OCI-LY7 (cell line): ENCODE measurements at regions not wholly inside any gene's neighbourhood (a gene's known extent, or its start where the extent isn't known, plus 50 kb on each side); places are given as distances from the start of the nearest gene placed in this dataset.

Experiments
- BruUV-seq: library from RNA; stranded (reverse); fragments of 400-500 nt; replicated peaks from 2 replicates; lab custom pipeline; 2021; lab: Mats Ljungman, UMichigan
- CTCF ChIA-PET: fragments of 300-600 bp; sonication (Branson Sonifier 250); formaldehyde crosslinking; loops from one replicate; lab custom pipeline; 2022; ENCODE audit warnings: antibody characterized with exemption; ENCODE audit not compliant: unreplicated experiment; lab: Charles Lee
- POLR2A ChIA-PET: fragments of 300-600 bp; sonication (Branson Sonifier 250); formaldehyde crosslinking; loops from one replicate; lab custom pipeline; 2022; ENCODE audit warnings: antibody characterized with exemption; lab: Charles Lee
- DNase-seq: peaks from one replicate; pipeline ENCODE4 v3.0.0-alpha.2; 2015; ENCODE audit warnings: low spot score
- H2AFZ ChIP-seq: fragments of 200-600 bp; sonication (generic), shearing (Covaris generic); 2 replicates; pipeline ENCODE4 v1.6.1; 2014; ENCODE audit warnings: mild to moderate bottlenecking, antibody characterized with exemption, low read length, moderate library complexity
- H3K27ac ChIP-seq: fragments of 200-600 bp; sonication (generic); 2 replicates; pipeline ENCODE4 v1.5.1; 2014; ENCODE audit warnings: mixed run types, low read depth, mild to moderate bottlenecking, moderate library complexity, low read length, inconsistent platforms; ENCODE audit not compliant: poor library complexity, severe bottlenecking
- H3K36me3 ChIP-seq: fragments of 200-600 bp; sonication (generic); 2 replicates; pipeline ENCODE4 v1.6.1; 2014; ENCODE audit warnings: mild to moderate bottlenecking, antibody characterized with exemption, low read length, moderate library complexity, mixed read lengths; ENCODE audit not compliant: insufficient read depth
- H3K4me1 ChIP-seq: fragments of 200-600 bp; sonication (generic); 2 replicates; pipeline ENCODE4 v1.5.1; 2014; ENCODE audit warnings: mild to moderate bottlenecking, low read length; ENCODE audit not compliant: insufficient read depth, poor library complexity, severe bottlenecking
- H3K4me2 ChIP-seq: fragments of 200-600 bp; sonication (generic); 2 replicates; pipeline ENCODE4 v1.6.1; 2014; ENCODE audit warnings: mild to moderate bottlenecking, low read length
- H3K4me3 ChIP-seq: fragments of 200-600 bp; sonication (generic); 2 replicates; pipeline ENCODE4 v1.5.1; 2014; ENCODE audit warnings: mild to moderate bottlenecking, low read depth, low read length; ENCODE audit not compliant: poor library complexity, severe bottlenecking
- H3K79me2 ChIP-seq: fragments of 200-600 bp; sonication (generic); 2 replicates; pipeline ENCODE4 v1.6.1; 2016; ENCODE audit warnings: low read depth, mild to moderate bottlenecking, low read length, moderate library complexity, mixed read lengths; ENCODE audit not compliant: insufficient read depth
- H3K9me2 ChIP-seq: fragments of 200-600 bp; sonication (generic); 2 replicates; pipeline ENCODE4 v1.6.1; 2016; ENCODE audit warnings: mild to moderate bottlenecking, low read length, mixed read lengths; ENCODE audit not compliant: insufficient read depth
- H3K9me3 ChIP-seq: fragments of 200-600 bp; sonication (generic); 2 replicates; pipeline ENCODE4 v1.6.1; 2014; ENCODE audit warnings: mild to moderate bottlenecking, mixed run types, low read length, mixed read lengths
- H4K20me1 ChIP-seq: fragments of 200-600 bp; sonication (generic); 2 replicates; pipeline ENCODE4 v1.6.1; 2014; ENCODE audit warnings: mild to moderate bottlenecking, antibody characterized with exemption, low read length, moderate library complexity, mixed read lengths; ENCODE audit not compliant: insufficient read depth
- EZH2phosphoT487 ChIP-seq: fragments of 200-600 bp; sonication (generic); IDR thresholded peaks from 2 replicates; pipeline ENCODE4 v1.6.1; 2018; ENCODE audit warnings: low read depth, borderline replicate concordance, mild to moderate bottlenecking, mixed run types, antibody characterized with exemption, low read length, moderate library complexity, mixed read lengths
- intact Hi-C: fragments of 100-400 bp; cut with micrococcal nuclease; formaldehyde crosslinking; loops from one replicate; pipeline ENCODE4 v1.10.0; 2022; ENCODE audit not compliant: unreplicated experiment
- TF ChIP-seq, protein P1 (sequence below): fragments of 200-600 bp; sonication (generic); conservative IDR thresholded peaks from 2 replicates; pipeline ENCODE4 v1.5.1; 2014; ENCODE audit warnings: mild to moderate bottlenecking, antibody characterized with exemption, low read length, moderate library complexity, mixed read lengths

DNA sequence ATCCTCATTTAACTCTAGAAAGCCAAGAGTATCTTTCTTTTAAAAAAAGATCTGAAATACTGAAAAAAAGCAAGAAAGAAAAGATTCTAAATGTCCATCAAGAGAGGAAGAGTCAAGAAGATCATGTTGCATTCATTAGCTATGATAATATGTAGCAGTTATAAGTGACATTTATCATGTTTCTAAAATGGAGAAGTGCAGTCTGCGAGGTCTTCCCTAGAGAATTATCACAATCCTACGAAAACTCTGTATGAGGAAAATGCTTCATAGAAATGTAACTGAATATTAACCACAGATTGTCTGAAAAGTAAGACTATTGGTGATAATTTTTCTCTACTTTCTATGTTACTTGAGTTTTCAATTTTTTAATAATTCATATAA is 77.4 kb upstream of the USP47 start:
- Histone ChIP-seq H3K36me3 (no peaks in the 10 kb centered on the region), H4K20me1 (no peaks in the 10 kb centered on the region), H3K9me2 (no peaks in the 10 kb centered on the region), H3K4me3 (no peak overlapping the region), H3K4me2 (no peak overlapping the region), H3K9me3 (no peaks in the 10 kb centered on the region), H2AFZ (no peak overlapping the region), H3K79me2 (no peaks in the 10 kb centered on the region), H3K4me1 (no peaks in the 10 kb centered on the region), H3K27ac (no peak overlapping the region)
- TF ChIP-seq EZH2phosphoT487: no peak
- TF ChIP-seq, protein P1, sequence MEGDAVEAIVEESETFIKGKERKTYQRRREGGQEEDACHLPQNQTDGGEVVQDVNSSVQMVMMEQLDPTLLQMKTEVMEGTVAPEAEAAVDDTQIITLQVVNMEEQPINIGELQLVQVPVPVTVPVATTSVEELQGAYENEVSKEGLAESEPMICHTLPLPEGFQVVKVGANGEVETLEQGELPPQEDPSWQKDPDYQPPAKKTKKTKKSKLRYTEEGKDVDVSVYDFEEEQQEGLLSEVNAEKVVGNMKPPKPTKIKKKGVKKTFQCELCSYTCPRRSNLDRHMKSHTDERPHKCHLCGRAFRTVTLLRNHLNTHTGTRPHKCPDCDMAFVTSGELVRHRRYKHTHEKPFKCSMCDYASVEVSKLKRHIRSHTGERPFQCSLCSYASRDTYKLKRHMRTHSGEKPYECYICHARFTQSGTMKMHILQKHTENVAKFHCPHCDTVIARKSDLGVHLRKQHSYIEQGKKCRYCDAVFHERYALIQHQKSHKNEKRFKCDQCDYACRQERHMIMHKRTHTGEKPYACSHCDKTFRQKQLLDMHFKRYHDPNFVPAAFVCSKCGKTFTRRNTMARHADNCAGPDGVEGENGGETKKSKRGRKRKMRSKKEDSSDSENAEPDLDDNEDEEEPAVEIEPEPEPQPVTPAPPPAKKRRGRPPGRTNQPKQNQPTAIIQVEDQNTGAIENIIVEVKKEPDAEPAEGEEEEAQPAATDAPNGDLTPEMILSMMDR: no peak
- DNase-seq: no peak
- no TSS peak for BruUV-seq
- CTCF ChIA-PET: no interaction called here
- intact Hi-C loops: no loop called here
- POLR2A ChIA-PET: no interaction called here

DNA sequence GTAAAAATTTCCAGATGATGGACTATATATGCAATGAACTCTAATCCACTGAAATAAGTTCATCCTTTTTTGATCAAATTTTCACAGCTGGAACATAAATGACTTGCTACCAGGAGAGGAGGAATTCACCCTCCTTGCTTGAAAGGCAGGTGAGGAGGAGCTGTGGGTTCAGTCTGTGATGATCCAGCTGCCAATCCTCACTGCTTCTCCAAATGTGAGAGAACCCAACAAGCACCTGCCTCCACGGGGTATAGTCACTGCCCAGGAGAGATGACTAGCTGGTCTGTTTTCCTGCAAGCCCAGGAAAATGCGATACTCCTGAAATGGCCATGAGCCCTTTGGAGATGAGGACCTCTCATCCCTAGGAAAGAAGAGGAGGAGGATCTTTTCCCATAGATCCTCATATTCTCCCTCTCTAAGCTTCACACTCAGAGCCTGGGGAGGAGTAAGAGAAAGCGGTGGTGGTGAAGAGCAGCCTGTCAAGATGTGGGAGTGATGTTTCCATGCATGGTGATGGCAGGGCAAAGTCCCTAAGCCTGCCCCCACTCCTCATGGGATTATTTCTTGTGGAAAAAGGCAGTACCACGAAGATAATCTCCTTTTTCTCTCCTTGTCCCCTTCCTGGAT is 77.9 kb upstream of the USP47 start:
- no peak for DNase-seq
- CTCF ChIA-PET: no interaction called here
- Histone ChIP-seq H3K9me3 (no peaks in the 10 kb centered on the region), H3K9me2 (no peaks in the 10 kb centered on the region), H3K27ac (no peak overlapping the region), H3K4me3 (no peak overlapping the region), H3K79me2 (no peaks in the 10 kb centered on the region), H2AFZ (no peak overlapping the region), H3K36me3 (no peaks in the 10 kb centered on the region), H3K4me2 (no peak overlapping the region), H4K20me1 (no peaks in the 10 kb centered on the region), H3K4me1 (no peaks in the 10 kb centered on the region)
- intact Hi-C loops: no loop called here
- TF ChIP-seq, protein P1: no peak
- TF ChIP-seq EZH2phosphoT487: no peak
- no TSS peak for BruUV-seq
- POLR2A ChIA-PET: no interaction called here

DNA sequence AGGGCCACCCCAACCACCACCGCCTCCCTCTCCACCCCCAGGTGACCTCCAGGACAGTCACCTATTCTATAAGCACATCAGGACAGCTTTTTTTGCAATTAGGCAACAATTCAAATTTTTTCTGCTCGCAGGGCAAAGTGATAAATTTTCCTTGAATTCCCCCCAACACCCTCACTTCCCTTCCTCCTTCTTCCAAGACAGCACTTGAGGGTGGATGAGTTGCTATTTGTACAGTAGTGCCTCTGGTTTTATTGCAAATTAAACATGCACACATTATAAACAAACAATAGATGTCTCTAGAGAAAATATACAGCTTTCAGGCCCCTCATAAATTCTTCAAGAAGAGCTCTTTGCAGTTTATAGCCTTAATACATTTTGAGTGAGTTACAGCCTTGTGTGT is 80.9 kb upstream of the USP47 start:
- intact Hi-C loops: no loop called here
- H2AFZ ChIP-seq: no peak overlapping the region
- H3K4me1 ChIP-seq: no peaks in the 10 kb centered on the region
- no peaks in the 10 kb centered on the region for H3K79me2 ChIP-seq
- no TSS peak for BruUV-seq
- no peaks in the 10 kb centered on the region for H4K20me1 ChIP-seq
- no peak for TF ChIP-seq EZH2phosphoT487
- TF ChIP-seq, protein P1: no peak
- no peak overlapping the region for H3K4me3 ChIP-seq
- no peak for DNase-seq
- no peaks in the 10 kb centered on the region for H3K36me3 ChIP-seq
- ChIA-PET CTCF (no interaction called here), POLR2A (no interaction called here)
- no peaks in the 10 kb centered on the region for H3K9me2 ChIP-seq
- no peak overlapping the region for H3K27ac ChIP-seq
- H3K4me2 ChIP-seq: no peak overlapping the region
- no peaks in the 10 kb centered on the region for H3K9me3 ChIP-seq
